LoVo (cell line): ENCODE measurements at regions not wholly inside any gene's neighbourhood (a gene's known extent, or its start where the extent isn't known, plus 50 kb on each side); places are given as distances from the start of the nearest gene placed in this dataset.
"Not testable (repeated sequence)": the region's sequence is repeated elsewhere in the genome, so short reads cannot be mapped to it uniquely, and the experiment has no call there.

ENCODE experiments used
- DNase-seq: peaks from one replicate; pipeline ENCODE4 v3.0.0-alpha.2; 2016; ENCODE audit warnings: low spot score

- no peak for DNase-seq
Observed at GRCh38 chr13:109939180-109939579, 152.8 kb upstream of the IRS2 start.

GRCh38 chr13:109938255-109938936 lies 152.0 kb upstream of the IRS2 start:
- DNase-seq: no peak

- not testable (repeated sequence) for DNase-seq
Observed at GRCh38 chr13:109934520-109934919, 148.1 kb upstream of the IRS2 start.

GRCh38 chr13:109933476-109933875 lies 147.1 kb upstream of the IRS2 start:
- no peak for DNase-seq

DNA sequence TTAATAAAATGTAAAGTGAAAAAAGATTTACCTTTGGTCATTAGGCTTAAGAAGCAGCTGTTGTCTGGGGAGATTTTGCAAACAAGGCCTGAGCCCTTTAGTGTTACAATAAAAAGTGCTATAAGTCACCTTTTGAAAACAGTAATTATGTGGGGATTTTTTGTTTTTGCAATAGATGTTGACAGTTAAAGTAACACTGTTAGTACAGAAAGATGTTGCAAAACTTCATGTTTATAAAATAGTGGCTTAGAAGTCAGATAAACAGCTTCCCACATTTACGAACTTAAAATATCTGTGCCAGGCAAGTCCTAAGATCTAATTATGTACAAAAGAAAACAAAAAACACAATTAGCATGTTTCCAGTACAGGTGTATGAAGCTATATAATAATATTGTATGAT lies 138.0 kb upstream of the IRS2 start:
- DNase-seq: no peak

DNA sequence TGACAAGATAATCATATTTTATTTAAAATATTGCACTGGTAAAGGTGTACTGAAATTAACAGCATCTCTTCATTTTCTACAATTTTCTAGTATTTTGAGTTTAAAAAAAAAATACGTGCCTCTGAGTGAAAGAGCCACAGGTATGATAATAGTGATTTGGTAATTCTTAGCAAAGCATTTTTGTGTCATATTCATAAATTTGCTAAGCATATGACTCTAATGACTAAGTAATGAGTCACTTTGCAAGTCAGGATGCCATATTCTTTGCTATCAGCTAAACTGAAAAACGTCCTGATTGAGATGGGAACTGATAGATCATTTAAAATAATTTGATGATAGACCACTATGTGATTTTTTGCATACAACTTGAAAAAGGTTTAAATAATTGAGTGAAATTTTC lies 136.1 kb upstream of the IRS2 start:
- no peak for DNase-seq

DNA sequence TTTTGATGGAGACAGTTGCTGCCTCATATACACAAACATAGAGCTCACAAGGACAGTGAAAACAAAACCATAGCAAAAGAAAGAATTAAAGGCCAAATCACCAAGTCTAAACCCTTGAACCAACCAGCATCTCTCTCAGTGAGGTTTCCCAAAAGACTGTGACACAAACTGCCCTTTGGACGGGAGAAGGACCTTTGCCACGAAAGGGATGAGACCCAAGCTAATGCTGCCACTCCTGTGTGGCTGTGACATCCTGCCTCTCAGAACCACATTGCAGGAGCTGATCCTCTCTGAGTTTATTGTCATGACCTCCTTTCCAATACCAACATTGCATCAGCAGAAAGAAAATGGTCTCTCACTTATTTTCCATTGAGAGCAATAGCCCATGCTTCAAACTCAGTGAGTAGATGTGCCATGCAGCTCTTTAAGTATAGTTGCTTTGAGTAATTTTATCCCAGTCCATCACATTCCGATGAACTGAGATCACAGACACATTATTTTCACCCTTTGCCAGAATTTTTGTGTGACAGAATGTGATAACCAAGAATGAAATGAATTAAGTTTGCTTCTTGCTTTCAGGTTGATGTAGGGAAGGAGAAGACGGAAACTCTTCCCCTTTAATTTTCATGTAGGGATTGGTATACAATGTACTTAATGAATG lies 133.5 kb upstream of the IRS2 start:
- no peak for DNase-seq

GRCh38 chr13:109918179-109918711 lies 131.9 kb upstream of the IRS2 start:
- no peak for DNase-seq

DNA sequence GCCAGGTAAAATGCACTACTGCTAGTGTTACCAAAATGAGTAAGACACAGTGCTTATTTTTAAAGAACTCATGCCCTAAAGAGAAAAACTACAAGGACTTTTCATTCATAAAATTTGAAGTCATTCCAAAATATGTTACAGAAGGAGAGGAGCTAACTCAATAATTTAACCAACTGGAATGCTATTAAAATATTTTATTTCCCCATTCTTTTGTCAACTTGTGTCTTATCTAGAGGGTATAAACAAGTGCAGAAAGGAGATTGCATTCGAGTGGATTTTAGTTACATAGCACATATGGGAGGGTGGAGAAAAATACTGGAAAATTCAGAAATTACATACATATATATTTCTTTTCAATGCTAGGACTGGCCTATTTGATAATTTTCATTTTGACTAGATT lies 131.0 kb upstream of the IRS2 start:
- DNase-seq: no peak

GRCh38 chr13:109913936-109914510 lies 127.6 kb upstream of the IRS2 start:
- DNase-seq: no peak

GRCh38 chr13:109913186-109913585 lies 126.8 kb upstream of the IRS2 start:
- no peak for DNase-seq

DNA sequence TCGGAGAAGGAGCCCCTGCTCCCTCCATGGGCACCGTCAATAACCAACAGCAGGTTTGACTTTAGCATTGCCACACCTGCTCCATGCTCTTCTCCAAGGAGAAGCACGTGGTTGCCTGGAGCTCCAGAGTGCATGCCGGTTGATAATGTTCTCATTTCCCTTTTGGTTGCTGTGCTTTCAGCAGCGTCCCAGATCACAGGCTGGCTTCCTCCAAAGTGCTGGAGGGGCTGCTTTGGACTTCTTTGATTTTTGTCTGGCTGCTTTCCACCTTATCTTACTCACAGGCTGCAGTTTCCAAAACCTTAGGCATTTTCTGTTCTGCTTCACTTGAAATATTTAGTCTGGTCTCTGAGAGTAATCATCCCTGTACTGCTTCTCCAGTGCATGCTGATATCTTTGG lies 123.8 kb upstream of the IRS2 start:
- no peak for DNase-seq

- DNase-seq: no peak
Observed at GRCh38 chr13:109906976-109907375, 120.6 kb upstream of the IRS2 start.

GRCh38 chr13:109904218-109904617 lies 117.8 kb upstream of the IRS2 start:
- no peak for DNase-seq

GRCh38 chr13:109900741-109901140 lies 114.4 kb upstream of the IRS2 start:
- DNase-seq: no peak

DNA sequence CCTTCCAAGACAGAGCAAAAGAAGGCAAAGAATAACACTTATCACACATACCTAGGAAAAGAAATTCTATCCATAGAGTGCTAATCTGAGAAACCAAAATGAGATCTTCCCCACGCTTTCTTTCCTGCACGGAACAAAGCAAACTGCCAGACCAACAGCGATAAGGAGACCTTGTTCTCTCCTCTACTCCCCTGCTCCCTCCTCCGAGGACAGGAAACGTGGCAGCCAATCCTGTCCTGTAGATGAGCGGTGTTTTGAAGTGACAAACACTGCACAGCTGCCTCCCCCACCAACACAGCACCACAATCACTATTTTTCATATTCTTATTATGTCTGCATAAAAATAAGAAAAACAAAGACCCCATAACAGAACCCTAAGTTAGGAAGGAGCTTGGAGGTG lies 113.9 kb upstream of the IRS2 start:
- no peak for DNase-seq

DNA sequence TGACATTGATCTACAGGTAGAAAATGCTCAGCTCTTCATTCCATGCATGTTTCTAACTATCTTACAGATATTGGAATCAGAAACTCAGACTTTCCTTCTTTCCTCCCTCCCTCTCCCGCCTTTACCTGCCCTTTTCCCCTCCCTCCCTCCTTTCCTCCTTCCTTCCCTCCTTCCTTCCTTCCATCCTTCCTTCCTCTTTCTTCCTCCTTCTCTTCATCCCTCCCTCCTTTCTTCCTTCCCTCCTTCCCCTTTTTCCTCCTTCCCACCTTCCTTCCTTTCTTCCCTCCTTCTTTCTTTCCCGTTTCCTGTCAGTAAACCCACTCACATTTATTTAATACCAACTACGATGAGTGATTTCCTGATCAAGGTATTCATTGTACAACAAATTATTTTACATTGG lies 113.4 kb upstream of the IRS2 start:
- no peak for DNase-seq

DNA sequence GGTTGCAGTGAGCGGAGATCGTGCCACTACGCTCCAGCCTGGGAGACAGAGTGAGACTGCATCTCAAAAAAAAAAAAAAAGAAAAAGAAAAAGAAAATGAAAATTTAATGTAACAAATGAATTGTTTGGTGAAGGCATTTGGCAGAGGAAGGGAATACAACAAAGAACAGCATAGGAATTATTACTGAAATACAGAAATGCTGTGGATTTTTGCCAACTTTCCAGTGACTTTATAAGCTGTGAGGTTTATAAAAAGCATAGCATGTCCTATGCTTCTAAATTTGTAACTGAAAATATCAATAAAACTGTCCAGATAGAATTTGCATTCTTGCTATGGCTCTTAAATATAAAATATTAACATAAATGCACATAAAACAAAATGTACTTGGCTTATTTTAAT lies 112.9 kb upstream of the IRS2 start:
- DNase-seq: no peak

DNA sequence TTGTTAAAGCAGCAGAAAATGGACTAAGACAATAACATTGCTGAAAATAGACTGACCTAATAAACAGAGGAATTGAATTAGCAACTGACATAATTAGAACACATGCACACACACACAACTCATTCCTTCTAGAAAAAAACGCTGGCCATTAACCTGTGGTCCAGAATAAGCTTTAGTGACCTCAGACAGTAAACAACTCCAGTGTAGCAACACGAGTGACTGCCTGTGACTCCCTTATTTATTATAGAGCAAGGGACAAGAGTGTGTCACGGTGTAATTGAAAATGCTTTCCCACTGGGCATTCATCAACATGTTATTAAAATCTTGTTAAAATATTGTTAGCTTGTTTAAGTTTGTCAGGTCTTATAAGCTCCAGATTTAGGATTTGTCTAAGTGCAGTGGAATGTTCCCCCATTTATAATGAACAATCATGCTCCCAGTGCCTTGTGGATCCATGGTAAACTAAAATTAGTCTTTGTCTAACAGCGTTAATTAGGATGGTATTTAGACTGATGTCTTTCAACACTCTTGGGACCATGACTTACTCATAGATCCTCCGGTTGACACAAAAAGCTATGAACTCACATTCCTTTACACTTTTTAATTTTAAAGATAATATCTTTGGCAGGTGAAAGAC lies 111.7 kb upstream of the IRS2 start:
- DNase-seq: no peak

DNA sequence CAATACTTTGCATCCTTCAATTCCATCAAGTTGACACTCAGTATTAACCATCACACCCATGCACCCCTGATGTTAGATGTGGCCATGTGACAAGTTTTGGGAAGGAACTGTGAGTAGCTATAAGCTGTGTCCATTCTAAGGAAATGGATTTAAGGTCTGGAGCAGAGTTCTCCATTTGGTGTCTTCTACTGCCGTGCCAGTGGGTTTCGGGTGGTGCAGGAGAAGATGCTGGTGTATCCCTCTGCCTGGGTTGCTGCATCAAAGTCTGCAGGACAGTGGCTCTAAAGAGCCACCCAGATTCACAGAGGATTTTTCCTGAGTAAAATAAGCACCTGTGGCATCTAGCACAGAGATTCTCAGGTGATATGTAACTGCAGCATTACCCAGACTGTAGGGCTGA lies 105.7 kb upstream of the IRS2 start:
- no peak for DNase-seq

GRCh38 chr13:109885235-109885634 lies 98.9 kb upstream of the IRS2 start:
- DNase-seq: no peak

- no peak for DNase-seq
Observed at GRCh38 chr13:109884462-109884861, 98.1 kb upstream of the IRS2 start.
